HG02759 (cell line): ENCODE measurements at regions not wholly inside any gene's neighbourhood (a gene's known extent, or its start where the extent isn't known, plus 50 kb on each side); places are given as distances from the start of the nearest gene placed in this dataset.

Source experiments
- ATAC-seq: cut with Tn5 transposase; IDR thresholded peaks from one replicate; pipeline ENCODE4 v1.9.1; 2021; ENCODE audit warnings: mild to moderate bottlenecking, moderate library complexity; ENCODE audit not compliant: unreplicated experiment

DNA sequence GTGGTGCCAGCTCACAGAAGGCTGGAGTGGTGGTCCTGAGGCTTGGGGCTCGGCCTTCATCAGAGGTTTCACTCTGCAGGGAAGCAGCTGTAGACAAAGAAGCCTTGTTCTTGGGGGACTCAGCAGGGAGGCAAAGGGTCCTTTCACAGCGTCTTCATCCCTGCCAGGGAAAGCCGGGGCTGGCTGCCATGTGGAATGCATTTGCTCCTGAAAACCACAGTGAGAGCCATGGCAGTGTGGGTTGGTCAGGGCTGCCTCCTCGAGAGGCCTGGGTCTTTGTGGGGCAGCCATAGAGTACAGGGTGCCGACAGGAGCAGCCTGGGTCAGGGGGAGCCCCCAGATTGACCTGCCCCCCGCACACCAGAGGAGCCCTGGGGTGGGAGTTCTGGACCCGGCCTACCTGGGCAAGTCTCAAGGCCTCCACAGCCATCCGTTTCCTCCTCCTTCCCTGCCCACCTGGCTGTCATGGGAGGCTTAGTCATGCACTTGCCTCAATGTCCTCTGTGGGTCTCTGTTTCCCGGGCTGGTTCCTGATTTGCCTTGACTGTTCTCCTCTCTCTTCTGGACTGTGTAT, 144.0 kb downstream of the CDC5L start:
- ATAC-seq, result no peak

DNA sequence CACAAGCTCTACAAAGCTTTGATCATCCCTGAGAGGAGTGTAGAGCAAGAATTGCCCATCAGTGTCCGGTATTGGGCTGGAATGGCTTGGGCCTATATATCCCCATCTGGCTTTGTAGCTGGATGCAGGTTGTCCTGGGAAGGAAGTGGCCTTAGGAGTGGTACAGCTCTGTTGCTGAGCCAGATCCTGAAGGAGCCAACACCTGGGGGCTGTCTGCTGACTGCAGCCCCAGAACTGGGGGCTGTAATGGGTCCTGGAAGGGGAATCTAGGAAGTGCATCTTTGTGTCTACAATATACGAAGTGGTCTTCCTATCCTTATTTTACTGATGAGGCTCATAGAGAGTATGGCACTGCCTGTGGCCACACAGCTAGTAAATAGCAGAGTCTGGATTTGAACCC, 145.9 kb downstream of the CDC5L start:
- ATAC-seq, result no peak

DNA sequence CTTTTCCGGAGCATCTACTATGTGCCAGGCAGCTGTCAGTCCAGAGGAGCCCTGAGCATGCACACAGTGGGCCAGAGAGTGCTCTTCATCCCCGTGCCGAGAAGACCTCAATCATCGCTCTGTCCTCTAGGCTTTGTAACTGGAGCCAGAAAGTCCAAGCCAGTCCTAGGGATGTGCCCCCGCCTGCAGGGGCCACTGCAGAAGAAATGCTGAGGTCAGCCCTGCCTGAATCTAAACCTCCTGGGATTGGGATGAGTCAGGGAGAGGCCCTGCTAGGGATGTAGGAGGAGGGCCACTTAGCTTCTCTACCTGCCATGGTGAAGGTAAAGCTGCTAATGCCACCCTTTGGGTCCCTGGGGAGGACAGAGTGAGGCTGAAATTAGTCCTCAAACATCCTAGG, 146.8 kb downstream of the CDC5L start:
- ATAC-seq, result no peak

DNA sequence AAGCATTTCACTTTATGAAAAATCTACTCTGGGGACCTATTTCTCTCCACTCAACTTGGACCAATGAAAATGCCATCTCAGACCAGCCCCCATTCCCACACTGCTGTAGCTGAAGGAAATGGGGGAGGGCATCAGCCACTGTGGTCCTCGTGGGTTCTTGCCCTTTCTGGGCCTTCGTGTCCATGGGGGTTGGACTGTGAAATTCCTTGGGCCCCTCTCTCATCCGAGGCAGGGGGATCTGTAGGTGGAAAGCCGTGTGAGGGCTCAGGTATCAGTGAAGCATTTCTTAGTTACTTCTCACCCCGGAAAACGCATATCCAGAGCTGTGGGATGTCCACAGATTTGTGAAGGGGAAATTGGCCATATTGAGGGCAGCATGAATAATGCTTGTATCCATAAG, 147.9 kb downstream of the CDC5L start:
- no peak for ATAC-seq

DNA sequence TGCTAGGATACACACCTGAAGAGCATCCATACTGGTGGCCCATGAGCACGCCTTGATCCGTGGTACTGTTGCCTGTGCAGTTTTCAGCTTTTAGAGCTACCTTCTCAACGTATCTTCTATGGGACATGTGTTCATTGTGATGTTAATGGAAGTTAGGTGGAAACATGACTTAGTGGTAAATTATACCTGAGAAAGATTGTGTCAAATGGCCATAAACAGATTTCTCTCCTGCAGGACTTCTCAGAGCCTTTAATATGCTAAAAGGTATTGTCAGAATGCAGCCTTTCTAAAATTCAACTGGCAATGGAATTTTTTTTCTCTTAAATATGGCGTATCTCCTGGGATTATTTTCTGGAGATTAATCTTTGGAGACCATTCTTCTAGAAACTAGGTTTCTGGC, 148.5 kb downstream of the CDC5L start:
- no peak for ATAC-seq

DNA sequence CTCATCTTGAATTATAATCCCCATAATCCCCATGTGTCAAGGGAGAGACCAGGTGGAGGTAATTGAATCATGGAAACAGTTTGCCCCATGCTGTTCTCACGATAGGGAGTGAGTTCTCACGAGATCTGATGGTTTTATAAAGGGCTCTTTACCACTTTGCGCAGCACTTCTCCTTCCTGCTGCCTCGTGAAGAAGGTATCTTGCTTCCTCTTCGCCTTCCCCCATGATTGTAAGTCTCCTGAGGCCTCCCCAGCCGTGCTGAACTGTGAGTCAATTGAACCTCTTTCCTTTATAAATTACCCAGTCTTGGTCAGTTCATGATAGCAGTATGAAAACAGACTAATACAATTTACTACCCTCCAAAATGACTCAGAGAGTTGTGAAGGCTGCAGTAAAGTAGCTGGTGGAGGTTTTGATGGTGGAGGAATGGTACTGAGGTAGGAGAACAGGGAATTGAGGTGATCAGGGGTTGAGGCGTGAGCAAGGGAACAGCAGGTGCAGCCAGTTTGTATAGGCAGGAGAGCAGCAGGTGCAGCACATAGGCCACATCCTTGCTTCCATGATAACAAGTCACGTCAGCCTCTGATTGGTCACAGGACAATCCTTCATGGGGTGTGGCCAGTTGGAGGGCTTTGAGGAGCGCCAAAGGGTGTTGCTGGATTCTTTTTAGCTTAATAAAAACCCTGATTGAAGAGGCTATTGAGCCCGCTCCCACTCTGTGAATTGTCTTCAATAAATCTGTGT, 150.0 kb downstream of the CDC5L start:
- ATAC-seq, result no peak

DNA sequence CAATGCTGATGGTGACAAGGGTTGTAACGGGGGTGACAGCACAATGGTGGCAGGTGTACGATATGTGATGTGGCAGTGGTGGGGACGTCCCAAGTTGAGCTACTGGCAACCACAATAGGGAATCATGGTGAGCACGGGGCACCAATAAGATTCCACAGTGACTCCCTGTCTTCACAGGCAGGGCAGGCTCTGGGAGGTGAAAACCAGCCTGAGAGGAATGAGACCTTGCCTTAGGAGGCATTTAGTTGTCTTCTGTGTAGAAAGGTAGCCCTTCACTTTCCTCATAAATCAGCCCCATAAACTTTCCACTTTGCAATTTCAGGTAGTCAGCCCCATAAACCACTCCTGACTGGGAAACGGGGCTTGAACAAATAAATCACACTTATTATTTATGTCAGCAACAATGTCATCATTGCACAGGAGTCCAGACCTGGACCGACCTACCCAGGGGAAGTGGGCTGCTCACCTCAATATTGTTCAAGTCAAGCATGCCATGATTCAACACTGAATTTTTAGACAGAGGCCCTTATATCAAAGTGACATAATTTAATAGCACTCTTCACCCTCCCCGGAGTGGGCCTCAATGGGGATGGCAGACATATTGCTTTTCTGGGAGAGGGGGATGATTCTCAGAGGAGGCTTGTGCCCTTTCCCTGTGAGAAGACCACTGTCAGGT, 150.8 kb downstream of the CDC5L start:
- ATAC-seq, result no peak

DNA sequence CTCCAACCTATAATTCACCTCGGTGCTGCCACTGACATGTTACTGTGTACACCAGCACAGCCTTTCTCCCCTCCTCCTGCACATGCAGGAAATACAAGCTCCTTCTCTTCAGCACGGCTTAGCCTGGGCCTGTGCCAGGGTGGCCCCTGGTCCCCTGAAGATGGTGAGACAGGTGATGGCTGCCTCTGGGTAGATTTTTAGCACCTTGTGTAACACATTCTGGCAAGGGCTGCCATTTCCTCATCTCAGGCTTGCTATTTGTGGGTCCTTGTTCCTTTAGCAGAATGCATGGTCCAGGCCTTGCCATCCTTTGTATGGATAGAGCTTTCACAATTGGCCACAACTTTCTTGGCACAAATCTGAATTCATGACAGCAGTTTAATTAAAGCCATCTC, 151.3 kb downstream of the CDC5L start:
- ATAC-seq, result no peak

DNA sequence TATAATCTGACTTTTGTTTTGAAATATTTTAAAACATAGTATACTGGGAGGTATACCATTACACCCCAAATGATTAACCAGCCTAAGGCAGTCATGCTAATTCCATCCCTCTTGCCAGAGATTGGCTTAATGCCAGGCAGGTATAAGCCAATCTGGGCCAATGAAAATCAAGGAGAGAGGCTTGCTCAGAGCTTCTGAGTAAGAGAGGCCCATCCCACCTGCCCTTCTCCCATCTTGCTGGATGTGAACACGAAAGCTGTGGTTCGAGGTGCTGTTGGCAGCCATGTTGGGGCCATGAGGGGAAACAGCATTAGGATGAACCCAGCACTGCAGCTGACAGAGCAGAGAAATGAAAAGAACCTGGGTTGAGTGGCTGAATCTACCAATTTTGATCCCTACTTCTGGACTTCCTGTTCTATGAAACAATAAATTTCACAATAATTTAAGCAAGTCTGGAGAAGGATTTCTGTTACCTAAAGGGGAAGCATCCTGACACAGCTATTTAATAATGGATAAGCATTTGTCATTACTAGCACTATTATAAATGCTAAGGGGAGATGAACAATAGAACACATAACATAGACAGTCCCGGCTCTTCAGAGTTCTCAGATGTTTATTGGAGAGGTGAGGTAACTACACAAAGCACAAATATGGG, 152.3 kb downstream of the CDC5L start:
- ATAC-seq, result no peak

DNA sequence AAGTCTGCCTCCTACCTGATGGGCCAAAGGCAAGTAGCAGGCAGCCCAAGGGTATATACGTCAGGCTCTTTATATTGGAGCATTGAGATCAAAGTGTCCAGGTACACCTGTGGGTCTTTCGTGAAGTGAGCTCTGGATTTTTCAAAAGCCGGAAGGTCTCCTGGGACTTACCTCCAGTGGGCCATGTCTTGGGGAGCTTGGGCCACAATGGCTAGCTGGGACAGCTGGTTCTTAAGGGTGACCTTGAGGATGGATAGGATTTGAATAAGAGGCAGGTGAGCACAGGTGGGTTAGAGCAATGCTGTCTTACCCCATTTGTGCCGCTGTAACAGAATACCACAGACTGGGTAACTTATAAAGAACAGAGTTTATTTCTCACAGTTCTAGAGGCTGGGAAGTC, 153.4 kb downstream of the CDC5L start:
- no peak for ATAC-seq

DNA sequence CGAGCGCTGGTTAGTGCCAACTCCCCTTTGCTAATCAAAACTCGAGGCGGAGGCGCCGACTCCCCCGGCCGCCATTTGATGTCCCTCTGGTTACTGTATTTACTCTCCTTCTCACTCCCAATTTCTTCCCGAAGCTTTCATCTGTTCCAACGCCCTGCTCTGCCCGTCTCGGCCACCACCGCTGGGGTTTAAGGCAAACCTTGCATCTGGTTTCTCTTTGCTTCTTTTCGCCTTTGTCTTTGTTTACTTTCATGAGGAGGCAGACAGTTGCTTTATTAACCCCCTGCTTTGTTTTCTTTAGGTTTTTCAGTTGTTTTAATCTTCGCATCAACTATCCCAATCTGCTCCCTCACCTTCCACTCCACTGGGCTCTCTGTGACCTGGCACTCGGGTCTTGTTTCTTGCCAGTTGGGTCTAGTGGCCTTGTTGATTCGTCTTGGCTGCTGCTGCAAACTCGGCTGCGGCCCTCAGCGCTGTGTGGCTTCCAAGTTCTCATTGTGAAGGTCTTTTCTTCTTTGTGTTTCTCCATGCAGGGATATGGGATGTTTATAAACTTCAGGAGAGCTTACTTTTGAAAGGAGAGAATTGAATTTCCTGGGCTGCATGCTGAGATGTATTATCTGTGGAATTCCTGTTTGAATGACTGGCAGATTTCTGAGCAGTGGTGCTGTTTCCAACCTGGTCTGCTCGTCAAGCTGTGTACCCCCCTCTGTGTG, 155.1 kb downstream of the CDC5L start:
- ATAC-seq, result no peak

DNA sequence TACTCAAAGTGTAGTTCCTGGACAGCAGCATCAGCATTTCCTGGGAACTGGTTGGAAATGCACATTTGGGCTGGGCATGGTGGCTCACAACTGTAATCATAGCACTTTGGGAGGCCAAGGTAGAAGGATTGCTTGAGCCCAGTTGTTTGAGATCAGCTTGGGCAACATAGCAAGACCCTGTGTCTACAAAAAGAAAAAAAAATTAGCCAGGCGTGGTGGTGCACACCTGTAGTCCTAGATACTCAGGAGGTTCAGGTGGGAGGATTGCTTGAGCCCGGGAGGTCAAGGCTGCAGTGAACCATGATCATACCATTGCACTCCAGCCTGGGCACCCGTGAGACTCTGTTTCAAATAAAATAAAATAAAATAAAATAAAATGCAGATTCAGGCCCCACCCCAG, 156.2 kb downstream of the CDC5L start:
- no peak for ATAC-seq

DNA sequence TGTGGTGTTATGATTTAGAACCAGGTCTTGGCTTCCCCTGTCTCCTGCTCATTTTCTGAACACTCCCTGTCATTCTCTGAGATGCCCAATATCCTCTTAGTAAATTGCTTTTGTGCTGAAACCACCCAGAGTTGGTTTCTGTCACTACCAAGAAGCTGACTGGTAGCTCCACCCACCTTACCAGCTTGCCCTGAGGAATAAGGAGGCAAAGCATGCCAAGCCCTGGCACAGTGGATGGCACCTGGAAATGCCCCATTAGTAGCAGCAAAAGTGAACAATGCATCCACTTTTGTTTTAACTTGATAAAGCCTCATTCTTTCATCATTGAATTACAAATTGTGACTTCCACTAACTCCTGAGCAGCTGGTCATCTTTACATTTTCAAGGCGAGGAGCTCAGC, 157.7 kb downstream of the CDC5L start:
- no peak for ATAC-seq

DNA sequence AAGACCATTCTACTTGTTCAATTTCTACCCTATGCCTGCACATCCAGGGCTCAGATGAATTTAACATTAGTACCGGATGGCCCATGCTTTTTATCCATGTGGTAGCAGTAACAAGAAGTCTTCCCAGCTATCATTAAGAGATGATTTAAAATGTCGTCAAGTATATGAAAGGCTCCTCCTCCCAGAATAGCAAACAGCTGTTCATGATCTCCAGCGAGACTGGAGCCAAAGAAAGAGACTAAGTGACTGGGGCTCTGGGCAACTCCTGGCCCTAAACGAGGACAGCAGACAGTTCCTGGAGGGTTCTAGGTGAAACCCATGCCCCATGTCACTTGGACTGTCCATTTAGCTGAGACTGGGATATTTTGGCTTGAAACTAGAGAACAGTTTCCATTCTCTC, 160.8 kb downstream of the CDC5L start:
- ATAC-seq, result no peak

DNA sequence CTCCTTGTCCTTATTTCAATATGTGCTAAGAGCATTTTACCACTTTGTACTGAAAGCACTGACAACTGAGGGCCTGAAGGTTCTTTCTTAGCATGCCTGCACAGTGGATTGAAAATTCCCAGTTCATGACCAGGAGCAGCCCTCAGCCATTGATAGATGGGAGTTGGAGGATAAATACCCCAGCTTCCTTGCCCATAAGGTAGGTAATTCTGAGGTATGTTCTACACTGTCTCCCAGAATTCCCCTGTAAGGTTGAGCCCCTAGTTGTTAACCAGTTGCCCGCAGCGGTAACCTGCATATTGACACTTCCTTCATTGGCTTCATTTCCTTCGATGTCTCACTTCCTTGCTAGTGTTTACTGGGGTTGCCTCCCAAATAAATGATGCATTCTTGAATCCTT, 162.0 kb downstream of the CDC5L start:
- no peak for ATAC-seq

DNA sequence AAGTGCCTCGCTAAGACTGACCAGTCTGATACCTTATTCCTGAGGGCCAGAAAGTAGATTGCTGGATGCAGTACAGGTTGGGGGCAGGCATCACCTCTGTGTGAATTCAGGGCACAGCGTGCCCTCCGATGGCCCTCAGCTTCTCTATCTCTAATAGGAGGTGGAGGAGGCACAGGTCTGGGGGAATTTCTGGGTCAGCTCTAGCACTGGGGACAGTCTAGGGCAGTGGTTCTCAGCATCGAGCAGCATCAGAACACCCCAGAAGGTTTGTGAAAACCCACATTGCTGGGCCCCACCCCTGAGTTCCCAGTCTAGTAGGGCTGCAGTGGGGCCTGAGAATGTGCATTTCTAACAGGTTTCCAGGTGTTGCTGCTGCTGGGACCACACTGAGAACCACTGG, 166.7 kb downstream of the CDC5L start:
- ATAC-seq, result no peak

DNA sequence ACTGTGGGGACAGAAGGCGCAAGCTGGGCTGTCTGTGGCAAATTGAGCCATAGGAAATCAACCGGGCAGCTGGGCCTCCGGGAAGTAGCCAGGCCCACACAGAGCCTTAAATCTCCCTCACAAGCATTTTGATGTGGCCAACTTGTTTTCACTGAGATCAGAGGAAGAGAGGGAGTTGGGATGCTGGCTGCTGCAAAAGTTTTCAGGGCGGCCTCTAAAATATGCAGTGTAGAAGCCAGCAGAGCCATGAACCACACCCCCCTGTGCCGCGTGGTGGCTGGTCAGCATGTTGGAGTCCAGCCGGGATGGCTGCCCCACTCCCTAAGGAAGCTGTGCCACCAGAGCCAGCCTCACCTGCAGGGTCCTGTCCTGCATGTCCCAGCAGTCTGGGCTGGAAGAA, 167.4 kb downstream of the CDC5L start:
- ATAC-seq, result no peak

DNA sequence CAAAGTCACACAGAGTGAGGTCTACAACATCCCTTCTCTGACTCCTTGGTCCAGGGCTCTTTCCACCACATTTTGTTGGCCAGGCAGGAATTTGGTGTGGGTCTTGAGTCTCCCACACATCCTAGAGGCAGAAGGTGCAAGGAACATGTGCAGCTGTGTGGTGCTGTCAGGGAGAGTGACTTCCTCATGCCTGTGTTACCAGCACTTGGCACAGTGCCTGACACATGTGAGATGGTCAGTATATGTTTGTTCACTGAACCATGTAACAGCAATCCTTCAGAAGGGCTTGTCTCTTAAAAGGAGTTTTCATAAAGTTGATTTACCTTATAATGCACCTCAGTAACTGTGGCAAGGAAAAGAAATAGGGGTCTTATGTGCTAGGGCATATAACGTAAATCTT, 168.5 kb downstream of the CDC5L start:
- ATAC-seq, result no peak

DNA sequence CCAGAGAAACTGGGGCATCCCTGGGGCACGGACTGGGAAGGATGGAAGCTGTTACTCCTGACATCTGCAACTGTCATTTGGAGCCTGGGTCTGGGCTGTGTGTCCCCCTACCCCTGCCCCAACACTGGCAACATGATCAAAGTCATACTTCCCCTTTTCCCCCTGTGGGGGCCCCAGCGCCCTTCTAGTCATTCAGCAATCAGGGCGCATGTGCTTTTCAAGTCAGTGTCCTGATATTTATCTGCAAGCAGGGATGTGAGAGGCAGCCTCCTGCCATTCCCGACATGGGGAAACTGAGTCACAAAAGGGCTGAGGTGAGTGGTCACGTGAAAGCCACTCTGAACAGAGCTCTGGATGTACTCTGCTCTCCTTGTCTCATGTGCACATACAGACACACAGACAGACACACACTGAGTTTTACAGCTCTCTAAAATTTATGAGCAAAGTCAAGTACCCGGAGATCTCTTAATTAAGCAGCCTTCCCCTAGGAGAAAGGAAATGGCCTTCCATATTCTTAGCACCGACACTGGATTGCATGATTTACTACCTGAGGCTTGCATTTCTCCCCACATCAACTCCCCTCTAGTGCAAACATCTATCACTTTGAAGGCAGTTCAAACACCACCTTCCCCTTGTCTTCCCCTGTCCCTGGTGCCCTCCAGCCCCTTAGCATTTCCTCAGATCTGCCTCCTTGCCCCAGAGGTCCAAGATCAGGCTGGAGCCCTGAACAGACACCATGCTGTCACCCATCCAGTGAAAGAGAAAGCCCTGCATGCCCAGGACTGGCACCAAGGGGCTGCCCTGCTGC, 170.7 kb downstream of the CDC5L start:
- no peak for ATAC-seq

DNA sequence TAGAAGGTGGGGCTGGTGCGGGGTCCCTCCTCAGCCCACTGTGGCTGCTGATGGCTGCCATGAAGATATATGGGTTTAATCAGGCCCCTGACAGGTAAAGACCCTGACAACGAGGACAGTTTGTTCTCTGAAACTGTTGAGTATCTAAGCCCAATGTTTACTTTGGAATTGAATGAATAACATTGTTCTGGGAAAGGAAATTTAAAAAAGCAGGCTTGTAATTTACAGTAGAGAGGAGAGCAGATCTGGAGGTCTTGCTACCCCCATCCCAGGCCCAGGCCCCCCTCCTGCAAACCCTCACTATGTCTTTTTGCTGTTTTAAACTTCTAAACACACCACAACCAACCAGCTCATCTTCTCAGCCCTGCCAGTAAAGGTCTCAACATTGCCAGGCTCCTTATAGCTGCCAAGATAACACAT, 171.3 kb downstream of the CDC5L start:
- no peak for ATAC-seq
